ENCODE measurements at regions not wholly inside any gene's neighbourhood (a gene's known extent, or its start where the extent isn't known, plus 50 kb on each side); places are given as distances from the start of the nearest gene placed in this dataset.

- TF ChIP-seq CTCF (IDR thresholded peaks at IDR 0.05) = no peak
- no peak for TF ChIP-seq POLR2A (IDR thresholded peaks at IDR 0.05)
Observed at GRCh38 chr2:167581961-167582574, 665.3 kb downstream of the STK39 start.

Measured in lower leg skin (tissue), 3 donors.